HEK293T (cell line): ENCODE measurements at regions not wholly inside any gene's neighbourhood (a gene's known extent, or its start where the extent isn't known, plus 50 kb on each side); places are given as distances from the start of the nearest gene placed in this dataset.

ENCODE experiments used
- NFRKB ChIP-seq: fragments of 450-650 bp; IDR thresholded peaks from 2 replicates; pipeline ENCODE4 v1.6.1; 2016; ENCODE audit warnings: mild to moderate bottlenecking, moderate library complexity
- SP1 ChIP-seq: fragments of 450-650 bp; IDR thresholded peaks from 2 replicates; pipeline ENCODE4 v1.6.1; 2017
- ZNF384 ChIP-seq: fragments of 450-650 bp; IDR thresholded peaks from 2 replicates; pipeline ENCODE4 v1.6.1; 2016

GRCh38 chr3:26381411-26381810 is 241.2 kb upstream of the LRRC3B start:
- TF ChIP-seq SP1 (no peak), NFRKB (no peak), ZNF384 (no peak)
